NCI-H82 (cell line): ENCODE measurements at regions not wholly inside any gene's neighbourhood (a gene's known extent, or its start where the extent isn't known, plus 50 kb on each side); places are given as distances from the start of the nearest gene placed in this dataset.

Source experiments
- DNase-seq: peaks from one replicate; lab custom pipeline; 2025; lab: John Stamatoyannopoulos, UW

GRCh38 chr7:41878309-41879295 is 175.7 kb upstream of the INHBA start:
- no peak for DNase-seq

- no peak for DNase-seq
Observed at GRCh38 chr7:41877118-41877517, 174.2 kb upstream of the INHBA start.

- no peak for DNase-seq
Observed at GRCh38 chr7:41875513-41875912, 172.6 kb upstream of the INHBA start.

- DNase-seq: no peak
Observed at GRCh38 chr7:41874201-41874785, 171.4 kb upstream of the INHBA start.

GRCh38 chr7:41873741-41874140 is 170.9 kb upstream of the INHBA start:
- no peak for DNase-seq

- no peak for DNase-seq
Observed at GRCh38 chr7:41872966-41873365, 170.1 kb upstream of the INHBA start.

- no peak for DNase-seq
Observed at GRCh38 chr7:41870461-41871138, 167.7 kb upstream of the INHBA start.

- no peak for DNase-seq
Observed at GRCh38 chr7:41869997-41870396, 167.1 kb upstream of the INHBA start.

- no peak for DNase-seq
Observed at GRCh38 chr7:41869596-41869995, 166.7 kb upstream of the INHBA start.

- DNase-seq: no peak
Observed at GRCh38 chr7:41869091-41869490, 166.2 kb upstream of the INHBA start.

- DNase-seq: no peak
Observed at GRCh38 chr7:41867639-41868280, 164.9 kb upstream of the INHBA start.

GRCh38 chr7:41862261-41862660 is 159.4 kb upstream of the INHBA start:
- DNase-seq: no peak

- no peak for DNase-seq
Observed at GRCh38 chr7:41861642-41862041, 158.8 kb upstream of the INHBA start.

GRCh38 chr7:41858201-41858600 is 155.3 kb upstream of the INHBA start:
- DNase-seq: no peak

- DNase-seq: no peak
Observed at GRCh38 chr7:41855798-41856197, 152.9 kb upstream of the INHBA start.

GRCh38 chr7:41847606-41848005 is 144.7 kb upstream of the INHBA start:
- DNase-seq: no peak

- DNase-seq: no peak
Observed at GRCh38 chr7:41847151-41847550, 144.3 kb upstream of the INHBA start.

GRCh38 chr7:41842956-41843355 is 140.1 kb upstream of the INHBA start:
- DNase-seq: no peak

GRCh38 chr7:41837916-41838315 is 135.0 kb upstream of the INHBA start:
- DNase-seq: no peak

GRCh38 chr7:41835976-41836530 is 133.2 kb upstream of the INHBA start:
- DNase-seq: no peak

- DNase-seq: no peak
Observed at GRCh38 chr7:41834805-41835694, 132.2 kb upstream of the INHBA start.
